ENCODE measurements at regions not wholly inside any gene's neighbourhood (a gene's known extent, or its start where the extent isn't known, plus 50 kb on each side); places are given as distances from the start of the nearest gene placed in this dataset.

DNA sequence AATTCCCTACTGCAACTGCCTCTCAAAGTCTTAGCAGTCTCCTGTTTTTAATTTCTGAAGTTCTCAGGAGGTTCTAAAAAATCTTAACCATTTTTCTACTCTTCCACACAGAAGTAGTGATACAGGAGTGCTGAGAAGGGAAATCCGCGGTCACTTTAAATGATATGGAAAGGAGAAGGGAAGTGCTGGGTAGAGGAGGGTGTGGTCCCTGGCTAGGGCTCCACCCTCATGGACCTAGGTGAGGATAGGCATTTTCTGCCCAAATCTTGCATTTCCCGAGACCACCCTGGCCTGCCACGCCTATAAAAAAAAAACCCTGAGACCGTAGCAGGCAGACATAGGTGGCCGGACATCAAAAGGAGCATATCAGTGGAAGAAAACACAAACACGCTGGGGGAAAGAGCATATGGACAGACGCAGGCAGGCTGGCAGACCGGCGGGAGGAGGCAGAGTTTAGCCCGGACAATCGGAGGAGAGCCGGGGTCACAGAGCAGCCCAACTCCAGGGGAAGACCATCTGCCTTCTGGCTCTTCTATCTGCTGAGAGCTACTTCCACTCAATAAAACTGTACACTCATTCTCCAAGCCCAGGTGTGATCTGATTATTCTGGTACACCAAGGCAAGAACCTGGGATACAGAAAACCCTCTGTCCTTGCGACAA lies 85.7 kb downstream of the POU3F4 start:
- Histone ChIP-seq H2BK15ac (ENCODE audit: low read length) (no peak overlapping the region), H2BK5ac (ENCODE audit: low read depth, low read length) (no peak overlapping the region), H3K14ac (ENCODE audit: insufficient read length) (no peak overlapping the region), H3K9me3 (ENCODE audit: insufficient read depth in 2 of 2, low read depth in 1 of 2, low read length in 1 of 2) (no peaks in the 10 kb centered on the region), H3K27me3 (replicated peaks in 1 of 4; ENCODE audit: control insufficient read depth in 3 of 4, extremely low read depth in 1 of 4, insufficient read depth in 3 of 4, low read length in 3 of 4) (no peaks in the 10 kb centered on the region), H3K79me1 (ENCODE audit: low read depth, low read length) (no peaks in the 10 kb centered on the region), H3K4me3 (ENCODE audit: extremely low read depth in 1 of 4, insufficient read depth in 2 of 4, low read depth in 3 of 4, low read length in 4 of 4) (peak overlapping the region in 2 of 4 experiments; percentile 26 to 34; a peak in 2 of 8 replicates), H4K20me1 (replicated peaks in 1 of 2; ENCODE audit: control insufficient read depth in 1 of 2, insufficient read depth in 2 of 2, low read length in 2 of 2) (no peaks in the 10 kb centered on the region), H4K8ac (ENCODE audit: extremely low read depth, insufficient read depth, low read length) (no peak overlapping the region), H3K4me2 (ENCODE audit: insufficient read depth in 1 of 2, low read depth in 2 of 2, low read length in 2 of 2) (peak overlapping the region in 1 of 2 experiments; percentile 33; a peak in 2 of 4 replicates), H4K91ac (replicated peaks; ENCODE audit: insufficient read length, low read length) (no peak overlapping the region), H3K36me3 (ENCODE audit: control insufficient read depth in 2 of 4, insufficient read depth in 4 of 4, low read length in 3 of 4) (no peaks in the 10 kb centered on the region), H3K23ac (ENCODE audit: insufficient read length) (no peak overlapping the region), H3K4me1 (replicated peaks in 1 of 4; ENCODE audit: control insufficient read depth in 3 of 4, insufficient read depth in 4 of 4, low read length in 3 of 4) (no peaks in the 10 kb centered on the region), H3K56ac (replicated peaks; ENCODE audit: insufficient read length, low read depth, low read length) (no peak overlapping the region), H3K18ac (ENCODE audit: extremely low read depth, low read length) (no peak overlapping the region), H3K79me2 (ENCODE audit: control insufficient read depth in 1 of 2, insufficient read depth in 2 of 2, low read length in 2 of 2) (no peaks in the 10 kb centered on the region), H4K5ac (ENCODE audit: insufficient read length, low read depth, low read length) (no peak overlapping the region), H3K27ac (ENCODE audit: low read depth, low read length) (no peak overlapping the region), H2BK20ac (ENCODE audit: low read length) (no peak overlapping the region), H2BK12ac (ENCODE audit: low read depth, low read length) (no peak overlapping the region), H2AFZ (ENCODE audit: low read length) (no peak overlapping the region; the same call in 1 of the 2 replicates), H2AK5ac (ENCODE audit: low read depth, low read length) (no peak overlapping the region), H3K9ac (replicated peaks in 1 of 4; ENCODE audit: extremely low read depth in 1 of 4, low read depth in 3 of 4, low read length in 3 of 4) (no peak overlapping the region), H3K23me2 (ENCODE audit: low read depth, low read length) (no peaks in the 10 kb centered on the region), H3K4ac (replicated peaks; ENCODE audit: insufficient read length, low read depth, low read length) (no peak overlapping the region), H2BK120ac (replicated peaks; ENCODE audit: low read depth, low read length) (no peak overlapping the region)
- FAIRE-seq (no peak), DNase-seq (ENCODE audit: low read depth in 1 of 2, low spot score in 2 of 2) (no peak)
- WGBS, 2 experiments (ENCODE audit: extremely low coverage in 1 of 2, insufficient coverage in 1 of 2, insufficient read length in 1 of 2, insufficient replicate concordance in 2 of 2, low coverage in 1 of 2, low lambda C conversion rate in 2 of 2, missing lambda C conversion rate in 1 of 2), result 62% methylated on average over 7 of the region's 14 CpGs; no CpG with 5 or more reads in 1 of the 2 experiments
- no peak for TF ChIP-seq RAD21 (IDR thresholded peaks at IDR 0.05 in 1 of 2, conservative IDR thresholded peaks at IDR 0.05 in 1 of 2; ENCODE audit: low read depth in 2 of 2, low read length in 2 of 2)
- TF ChIP-seq KDM4A (IDR thresholded peaks at IDR 0.05; ENCODE audit: low read depth, low read length, severe bottlenecking), result no peak
- TF ChIP-seq, protein P1, sequence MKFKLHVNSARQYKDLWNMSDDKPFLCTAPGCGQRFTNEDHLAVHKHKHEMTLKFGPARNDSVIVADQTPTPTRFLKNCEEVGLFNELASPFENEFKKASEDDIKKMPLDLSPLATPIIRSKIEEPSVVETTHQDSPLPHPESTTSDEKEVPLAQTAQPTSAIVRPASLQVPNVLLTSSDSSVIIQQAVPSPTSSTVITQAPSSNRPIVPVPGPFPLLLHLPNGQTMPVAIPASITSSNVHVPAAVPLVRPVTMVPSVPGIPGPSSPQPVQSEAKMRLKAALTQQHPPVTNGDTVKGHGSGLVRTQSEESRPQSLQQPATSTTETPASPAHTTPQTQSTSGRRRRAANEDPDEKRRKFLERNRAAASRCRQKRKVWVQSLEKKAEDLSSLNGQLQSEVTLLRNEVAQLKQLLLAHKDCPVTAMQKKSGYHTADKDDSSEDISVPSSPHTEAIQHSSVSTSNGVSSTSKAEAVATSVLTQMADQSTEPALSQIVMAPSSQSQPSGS (IDR thresholded peaks at IDR 0.05; ENCODE audit: low read length), result no peak
- no peak for TF ChIP-seq EGR1 (IDR thresholded peaks at IDR 0.05; ENCODE audit: borderline replicate concordance, low read depth, low read length)
- TF ChIP-seq SIX5 (IDR thresholded peaks at IDR 0.05; ENCODE audit: low read depth, low read length), result no peak
- no peak for TF ChIP-seq CREB1 (IDR thresholded peaks at IDR 0.05)
- TF ChIP-seq FOSL1 (IDR thresholded peaks at IDR 0.05; ENCODE audit: insufficient read depth, low read depth, low read length), result no peak
- no peak for TF ChIP-seq KDM5A (IDR thresholded peaks at IDR 0.05; ENCODE audit: low read length)
- TF ChIP-seq BACH1 (IDR thresholded peaks at IDR 0.05; ENCODE audit: low read length), result no peak
- TF ChIP-seq ZNF274 (IDR thresholded peaks at IDR 0.05; ENCODE audit: borderline replicate concordance, extremely low read depth, low read length), result no peak
- no peak for TF ChIP-seq TAF1 (IDR thresholded peaks at IDR 0.05; ENCODE audit: low read depth, low read length)
- ChIA-PET POLR2A (ENCODE audit: partially characterized antibody) (no interaction called here), CTCF (ENCODE audit: partially characterized antibody) (no interaction called here)
